ENCODE measurements at regions not wholly inside any gene's neighbourhood (a gene's known extent, or its start where the extent isn't known, plus 50 kb on each side); places are given as distances from the start of the nearest gene placed in this dataset.

DNA sequence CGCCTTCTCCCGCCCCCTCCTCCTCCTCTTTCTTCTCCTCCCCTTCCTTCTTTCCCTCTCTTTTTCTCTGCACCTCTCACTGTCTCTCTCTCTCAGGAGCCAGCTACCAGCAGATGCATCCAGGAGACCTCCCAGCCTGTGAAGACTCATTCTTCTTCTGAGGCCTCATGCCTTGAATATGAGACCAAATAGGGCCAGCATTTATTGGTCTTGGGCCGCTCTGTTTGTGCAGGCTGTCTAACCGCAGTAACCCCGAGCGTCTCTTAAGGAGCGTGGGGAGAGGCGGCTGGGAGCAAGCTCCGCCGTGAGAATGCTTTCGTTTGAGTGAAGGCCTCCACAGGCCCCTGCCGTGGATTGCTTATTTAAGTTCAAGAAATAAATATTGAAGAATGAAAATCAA, 167.0 kb downstream of the NUFIP1 start:
- TF ChIP-seq, protein P1, sequence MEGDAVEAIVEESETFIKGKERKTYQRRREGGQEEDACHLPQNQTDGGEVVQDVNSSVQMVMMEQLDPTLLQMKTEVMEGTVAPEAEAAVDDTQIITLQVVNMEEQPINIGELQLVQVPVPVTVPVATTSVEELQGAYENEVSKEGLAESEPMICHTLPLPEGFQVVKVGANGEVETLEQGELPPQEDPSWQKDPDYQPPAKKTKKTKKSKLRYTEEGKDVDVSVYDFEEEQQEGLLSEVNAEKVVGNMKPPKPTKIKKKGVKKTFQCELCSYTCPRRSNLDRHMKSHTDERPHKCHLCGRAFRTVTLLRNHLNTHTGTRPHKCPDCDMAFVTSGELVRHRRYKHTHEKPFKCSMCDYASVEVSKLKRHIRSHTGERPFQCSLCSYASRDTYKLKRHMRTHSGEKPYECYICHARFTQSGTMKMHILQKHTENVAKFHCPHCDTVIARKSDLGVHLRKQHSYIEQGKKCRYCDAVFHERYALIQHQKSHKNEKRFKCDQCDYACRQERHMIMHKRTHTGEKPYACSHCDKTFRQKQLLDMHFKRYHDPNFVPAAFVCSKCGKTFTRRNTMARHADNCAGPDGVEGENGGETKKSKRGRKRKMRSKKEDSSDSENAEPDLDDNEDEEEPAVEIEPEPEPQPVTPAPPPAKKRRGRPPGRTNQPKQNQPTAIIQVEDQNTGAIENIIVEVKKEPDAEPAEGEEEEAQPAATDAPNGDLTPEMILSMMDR (CRISPR knock-in tag; IDR thresholded peaks at IDR 0.05), result no peak
- no peak for TF ChIP-seq ELF4 (CRISPR knock-in tag; IDR thresholded peaks at IDR 0.05; ENCODE audit: borderline replicate concordance)
- TF ChIP-seq, protein P2, sequence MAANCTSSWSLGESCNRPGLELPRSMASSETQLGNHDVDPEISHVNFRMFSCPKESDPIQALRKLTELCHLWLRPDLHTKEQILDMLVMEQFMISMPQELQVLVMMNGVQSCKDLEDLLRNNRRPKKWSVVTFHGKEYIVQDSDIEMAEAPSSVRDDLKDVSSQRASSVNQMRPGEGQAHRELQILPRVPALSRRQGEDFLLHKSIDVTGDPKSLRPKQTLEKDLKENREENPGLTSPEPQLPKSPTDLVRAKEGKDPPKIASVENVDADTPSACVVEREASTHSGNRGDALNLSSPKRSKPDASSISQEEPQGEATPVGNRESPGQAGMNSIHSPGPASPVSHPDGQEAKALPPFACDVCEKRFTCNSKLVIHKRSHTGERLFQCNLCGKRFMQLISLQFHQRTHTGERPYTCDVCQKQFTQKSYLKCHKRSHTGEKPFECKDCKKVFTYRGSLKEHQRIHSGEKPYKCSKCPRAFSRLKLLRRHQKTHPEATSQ (CRISPR knock-in tag; IDR thresholded peaks at IDR 0.05; ENCODE audit: borderline replicate concordance), result no peak
- TF ChIP-seq ZMYM4 (CRISPR knock-in tag; IDR thresholded peaks at IDR 0.05), result no peak
- no peak for TF ChIP-seq NR1H2 (CRISPR knock-in tag; IDR thresholded peaks at IDR 0.05; ENCODE audit: borderline replicate concordance, low read depth)
- TF ChIP-seq POLR2A (IDR thresholded peaks at IDR 0.05; ENCODE audit: insufficient read depth in 1 of 2, low read depth in 2 of 2, low read length in 2 of 2), result no peak
- TF ChIP-seq, protein P3, sequence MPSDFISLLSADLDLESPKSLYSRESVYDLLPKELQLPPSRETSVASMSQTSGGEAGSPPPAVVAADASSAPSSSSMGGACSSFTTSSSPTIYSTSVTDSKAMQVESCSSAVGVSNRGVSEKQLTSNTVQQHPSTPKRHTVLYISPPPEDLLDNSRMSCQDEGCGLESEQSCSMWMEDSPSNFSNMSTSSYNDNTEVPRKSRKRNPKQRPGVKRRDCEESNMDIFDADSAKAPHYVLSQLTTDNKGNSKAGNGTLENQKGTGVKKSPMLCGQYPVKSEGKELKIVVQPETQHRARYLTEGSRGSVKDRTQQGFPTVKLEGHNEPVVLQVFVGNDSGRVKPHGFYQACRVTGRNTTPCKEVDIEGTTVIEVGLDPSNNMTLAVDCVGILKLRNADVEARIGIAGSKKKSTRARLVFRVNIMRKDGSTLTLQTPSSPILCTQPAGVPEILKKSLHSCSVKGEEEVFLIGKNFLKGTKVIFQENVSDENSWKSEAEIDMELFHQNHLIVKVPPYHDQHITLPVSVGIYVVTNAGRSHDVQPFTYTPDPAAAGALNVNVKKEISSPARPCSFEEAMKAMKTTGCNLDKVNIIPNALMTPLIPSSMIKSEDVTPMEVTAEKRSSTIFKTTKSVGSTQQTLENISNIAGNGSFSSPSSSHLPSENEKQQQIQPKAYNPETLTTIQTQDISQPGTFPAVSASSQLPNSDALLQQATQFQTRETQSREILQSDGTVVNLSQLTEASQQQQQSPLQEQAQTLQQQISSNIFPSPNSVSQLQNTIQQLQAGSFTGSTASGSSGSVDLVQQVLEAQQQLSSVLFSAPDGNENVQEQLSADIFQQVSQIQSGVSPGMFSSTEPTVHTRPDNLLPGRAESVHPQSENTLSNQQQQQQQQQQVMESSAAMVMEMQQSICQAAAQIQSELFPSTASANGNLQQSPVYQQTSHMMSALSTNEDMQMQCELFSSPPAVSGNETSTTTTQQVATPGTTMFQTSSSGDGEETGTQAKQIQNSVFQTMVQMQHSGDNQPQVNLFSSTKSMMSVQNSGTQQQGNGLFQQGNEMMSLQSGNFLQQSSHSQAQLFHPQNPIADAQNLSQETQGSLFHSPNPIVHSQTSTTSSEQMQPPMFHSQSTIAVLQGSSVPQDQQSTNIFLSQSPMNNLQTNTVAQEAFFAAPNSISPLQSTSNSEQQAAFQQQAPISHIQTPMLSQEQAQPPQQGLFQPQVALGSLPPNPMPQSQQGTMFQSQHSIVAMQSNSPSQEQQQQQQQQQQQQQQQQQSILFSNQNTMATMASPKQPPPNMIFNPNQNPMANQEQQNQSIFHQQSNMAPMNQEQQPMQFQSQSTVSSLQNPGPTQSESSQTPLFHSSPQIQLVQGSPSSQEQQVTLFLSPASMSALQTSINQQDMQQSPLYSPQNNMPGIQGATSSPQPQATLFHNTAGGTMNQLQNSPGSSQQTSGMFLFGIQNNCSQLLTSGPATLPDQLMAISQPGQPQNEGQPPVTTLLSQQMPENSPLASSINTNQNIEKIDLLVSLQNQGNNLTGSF (CRISPR knock-in tag; IDR thresholded peaks at IDR 0.05), result no peak
- no peak for TF ChIP-seq ZNF510 (CRISPR knock-in tag; IDR thresholded peaks at IDR 0.05; ENCODE audit: low read depth)
- TF ChIP-seq, protein P4, sequence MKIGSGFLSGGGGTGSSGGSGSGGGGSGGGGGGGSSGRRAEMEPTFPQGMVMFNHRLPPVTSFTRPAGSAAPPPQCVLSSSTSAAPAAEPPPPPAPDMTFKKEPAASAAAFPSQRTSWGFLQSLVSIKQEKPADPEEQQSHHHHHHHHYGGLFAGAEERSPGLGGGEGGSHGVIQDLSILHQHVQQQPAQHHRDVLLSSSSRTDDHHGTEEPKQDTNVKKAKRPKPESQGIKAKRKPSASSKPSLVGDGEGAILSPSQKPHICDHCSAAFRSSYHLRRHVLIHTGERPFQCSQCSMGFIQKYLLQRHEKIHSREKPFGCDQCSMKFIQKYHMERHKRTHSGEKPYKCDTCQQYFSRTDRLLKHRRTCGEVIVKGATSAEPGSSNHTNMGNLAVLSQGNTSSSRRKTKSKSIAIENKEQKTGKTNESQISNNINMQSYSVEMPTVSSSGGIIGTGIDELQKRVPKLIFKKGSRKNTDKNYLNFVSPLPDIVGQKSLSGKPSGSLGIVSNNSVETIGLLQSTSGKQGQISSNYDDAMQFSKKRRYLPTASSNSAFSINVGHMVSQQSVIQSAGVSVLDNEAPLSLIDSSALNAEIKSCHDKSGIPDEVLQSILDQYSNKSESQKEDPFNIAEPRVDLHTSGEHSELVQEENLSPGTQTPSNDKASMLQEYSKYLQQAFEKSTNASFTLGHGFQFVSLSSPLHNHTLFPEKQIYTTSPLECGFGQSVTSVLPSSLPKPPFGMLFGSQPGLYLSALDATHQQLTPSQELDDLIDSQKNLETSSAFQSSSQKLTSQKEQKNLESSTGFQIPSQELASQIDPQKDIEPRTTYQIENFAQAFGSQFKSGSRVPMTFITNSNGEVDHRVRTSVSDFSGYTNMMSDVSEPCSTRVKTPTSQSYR (CRISPR knock-in tag; IDR thresholded peaks at IDR 0.05; ENCODE audit: borderline replicate concordance), result no peak
- no peak for TF ChIP-seq REL (CRISPR knock-in tag; conservative IDR thresholded peaks at IDR 0.05)
- TF ChIP-seq ZNF891 (CRISPR knock-in tag; IDR thresholded peaks at IDR 0.05), result no peak
